Hypothalamus (tissue), 51 donors: ENCODE measurements at regions not wholly inside any gene's neighbourhood (a gene's known extent, or its start where the extent isn't known, plus 50 kb on each side); places are given as distances from the start of the nearest gene placed in this dataset.

Experiments used
- DNase-seq, 51 donors: peaks; one replicate each; lab custom pipeline; 2025; lab: John Stamatoyannopoulos, UW

GRCh38 chr19:28532765-28533341, 680.1 kb downstream of the UQCRFS1 start:
- DNase-seq: no peak

DNA sequence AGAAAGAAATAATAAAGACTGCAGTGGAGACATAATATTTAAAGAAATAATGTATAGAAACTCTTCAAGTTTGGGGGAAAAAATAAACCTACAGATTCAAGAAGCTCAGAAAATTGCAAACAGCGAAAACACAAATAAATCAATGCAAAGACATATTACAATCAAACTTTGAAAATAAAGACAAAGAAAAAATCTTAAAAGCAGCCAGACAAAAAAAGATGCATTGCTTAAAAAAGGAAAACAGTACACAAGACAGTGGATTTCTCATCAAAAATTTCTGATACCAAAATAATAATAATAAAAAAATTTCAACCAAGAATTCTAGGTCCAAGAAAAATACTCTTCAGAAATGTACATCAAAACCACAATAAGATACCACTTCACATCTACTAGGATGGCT, 681.0 kb downstream of the UQCRFS1 start:
- DNase-seq: no peak

DNA sequence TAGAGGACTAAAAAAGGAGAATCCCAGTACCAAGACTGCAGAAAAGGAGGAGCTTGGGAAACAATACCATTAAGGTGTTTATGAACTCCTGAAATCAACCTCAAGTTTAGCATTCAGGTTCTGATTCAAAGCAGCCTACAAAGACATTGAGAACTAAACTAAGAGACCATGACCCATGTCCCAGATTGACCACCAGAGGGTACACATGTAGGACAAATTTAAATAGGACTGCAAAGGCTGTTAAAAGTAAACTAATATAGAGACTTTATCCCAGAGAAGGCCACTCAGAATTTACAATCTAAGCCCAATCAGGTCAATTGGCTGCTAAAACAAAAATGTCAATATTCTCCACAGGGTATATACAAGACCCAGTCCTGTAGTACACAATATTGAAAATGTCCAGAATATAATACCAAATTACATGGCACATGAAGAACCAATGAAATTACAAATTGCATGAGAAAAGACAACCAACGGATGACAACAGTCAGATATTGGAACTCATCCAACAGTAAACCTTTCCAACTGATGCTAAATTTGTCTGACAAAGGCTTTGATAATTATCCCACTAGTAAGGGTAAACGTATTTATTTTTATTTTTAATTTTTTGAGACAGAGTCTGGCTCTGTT, 682.4 kb downstream of the UQCRFS1 start:
- no peak for DNase-seq

GRCh38 chr19:28526038-28526437, 686.9 kb downstream of the UQCRFS1 start:
- no peak for DNase-seq

GRCh38 chr19:28523619-28524018, 689.3 kb downstream of the UQCRFS1 start:
- DNase-seq: no peak

DNA sequence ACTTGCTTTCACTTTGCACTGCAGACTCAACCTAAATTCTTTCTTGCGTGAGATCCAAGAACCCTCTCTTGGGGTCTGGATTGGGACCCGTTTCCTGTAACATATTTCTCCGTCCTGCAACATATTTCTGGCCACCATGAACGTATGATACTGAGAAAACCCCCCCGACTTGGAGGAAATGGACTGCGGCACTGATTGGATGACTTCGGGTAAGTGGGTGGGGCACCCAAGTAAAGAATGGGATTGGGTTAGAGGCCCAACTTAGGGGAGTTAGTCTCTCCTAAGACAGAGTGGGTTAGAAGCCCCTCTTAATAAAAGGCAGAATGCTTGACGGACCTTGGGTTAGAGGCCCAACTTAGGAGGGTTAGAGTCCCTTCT, 690.4 kb downstream of the UQCRFS1 start:
- no peak for DNase-seq

GRCh38 chr19:28521614-28522544, 691.1 kb downstream of the UQCRFS1 start:
- no peak for DNase-seq

DNA sequence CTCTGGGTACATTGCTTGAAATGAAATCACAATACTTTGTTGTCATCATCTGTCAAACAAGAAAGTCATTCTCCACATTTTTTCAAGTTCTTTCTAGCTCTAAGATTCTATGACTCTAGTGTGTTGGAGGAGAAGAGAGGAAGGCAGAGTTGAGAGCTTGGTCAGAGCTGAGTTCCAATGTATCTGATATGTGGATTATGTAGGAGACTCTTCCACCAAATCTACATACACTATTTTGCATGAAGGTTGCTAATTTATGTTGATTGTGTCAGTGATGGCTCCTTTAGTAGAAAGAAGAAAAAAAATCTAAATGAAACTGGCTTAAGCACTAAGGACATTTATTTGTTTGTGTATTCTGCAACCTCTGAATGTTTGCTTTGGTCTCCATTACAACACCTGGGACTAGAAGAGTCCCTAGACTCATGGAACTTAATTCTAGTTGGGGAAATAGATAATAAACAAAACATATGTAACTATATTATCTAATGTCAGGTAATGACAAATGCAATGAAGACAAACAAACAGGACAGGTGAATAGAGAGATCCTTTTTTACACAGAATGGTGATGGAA, 691.9 kb downstream of the UQCRFS1 start:
- no peak for DNase-seq

DNA sequence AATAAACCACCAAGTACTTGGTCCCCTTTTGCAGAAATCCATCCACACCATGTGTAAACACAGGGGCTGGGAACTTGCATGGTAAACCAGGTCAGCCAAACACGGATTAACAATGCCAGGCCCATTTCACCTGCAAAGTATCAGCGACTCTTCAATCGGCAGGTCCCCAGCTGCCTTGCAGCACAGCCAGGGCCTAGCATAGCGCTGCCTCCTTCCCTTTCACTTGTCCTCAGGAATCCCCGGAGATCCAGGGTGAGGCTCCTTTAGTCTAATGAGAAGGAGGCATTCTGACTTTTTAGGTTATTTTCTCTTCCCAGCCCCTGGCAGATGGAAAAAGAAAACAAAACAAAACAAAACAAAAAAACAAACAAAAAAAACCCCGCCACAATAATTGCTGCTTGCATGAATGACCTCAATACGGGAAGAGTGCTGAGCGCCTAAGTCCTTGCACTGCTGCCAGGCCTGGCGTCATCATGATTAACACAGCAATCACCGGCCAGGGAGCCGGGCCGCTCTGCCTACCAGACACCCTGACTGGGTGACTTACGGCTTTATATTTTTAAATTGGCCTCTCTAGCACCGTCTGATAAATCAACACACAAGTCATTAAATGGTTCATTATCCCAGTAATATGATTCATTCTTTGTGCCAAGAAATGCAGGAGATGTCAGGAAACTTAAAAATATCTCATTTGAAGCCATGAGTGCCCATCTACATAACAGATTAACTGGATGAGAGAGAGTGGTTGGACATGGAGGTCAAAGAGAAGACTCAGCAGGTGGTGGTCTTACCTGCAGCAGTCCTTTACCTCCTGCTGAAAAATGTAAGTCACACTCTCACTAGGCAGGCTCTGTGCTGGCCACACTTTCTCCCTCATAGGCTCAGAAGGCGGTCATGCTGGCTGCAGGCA, 692.7 kb downstream of the UQCRFS1 start:
- DNase-seq: peak in 19 of 51 donors; percentile 0 to 37 (median 8)

DNA sequence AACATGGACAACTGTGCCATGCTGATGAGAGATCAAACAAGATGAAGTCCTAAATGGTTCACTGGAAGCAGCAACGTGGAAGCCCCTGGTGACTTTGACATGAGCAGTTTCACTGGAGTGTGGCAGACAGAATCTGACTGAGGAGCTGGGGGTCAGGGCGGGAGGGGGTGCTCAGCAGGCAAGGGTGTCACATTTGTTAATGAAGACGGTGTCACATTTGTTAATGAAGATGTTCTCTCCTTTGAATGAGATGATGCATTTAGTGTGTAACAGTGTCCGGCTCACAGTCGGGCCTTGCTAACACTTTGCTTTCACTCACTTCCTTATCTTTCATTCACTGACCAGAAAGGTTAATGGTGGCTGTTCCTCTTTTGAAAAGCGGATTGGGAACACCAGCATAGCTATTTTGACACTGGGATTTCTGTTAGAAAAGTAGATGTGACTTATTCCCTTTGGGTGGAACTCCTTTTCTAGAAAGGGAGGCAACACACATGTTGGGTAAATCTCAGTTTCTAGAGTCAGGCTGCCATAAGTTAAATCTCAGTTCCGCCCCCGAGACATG, 693.7 kb downstream of the UQCRFS1 start:
- no peak for DNase-seq

DNA sequence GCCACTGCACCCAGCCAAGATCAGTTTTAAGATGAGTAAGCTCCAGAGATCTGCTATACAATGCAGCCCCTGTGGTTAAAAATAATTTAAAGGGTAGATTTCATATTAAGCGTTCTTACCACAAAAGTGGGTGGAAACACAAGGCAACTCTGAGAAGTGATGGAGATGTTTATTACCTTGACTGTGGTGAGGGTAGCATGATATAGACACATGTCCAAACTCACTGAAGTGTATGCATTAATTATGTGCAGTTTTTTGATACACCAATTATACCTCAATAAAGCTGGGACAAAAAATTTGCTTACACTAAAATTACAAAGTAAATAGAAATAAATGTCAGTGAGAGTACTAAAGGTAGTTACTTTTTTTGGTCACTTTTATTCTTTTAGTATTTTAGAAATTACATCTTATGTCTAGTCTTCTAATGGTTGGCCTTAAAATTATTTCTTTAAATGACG, 696.5 kb downstream of the UQCRFS1 start:
- no peak for DNase-seq

DNA sequence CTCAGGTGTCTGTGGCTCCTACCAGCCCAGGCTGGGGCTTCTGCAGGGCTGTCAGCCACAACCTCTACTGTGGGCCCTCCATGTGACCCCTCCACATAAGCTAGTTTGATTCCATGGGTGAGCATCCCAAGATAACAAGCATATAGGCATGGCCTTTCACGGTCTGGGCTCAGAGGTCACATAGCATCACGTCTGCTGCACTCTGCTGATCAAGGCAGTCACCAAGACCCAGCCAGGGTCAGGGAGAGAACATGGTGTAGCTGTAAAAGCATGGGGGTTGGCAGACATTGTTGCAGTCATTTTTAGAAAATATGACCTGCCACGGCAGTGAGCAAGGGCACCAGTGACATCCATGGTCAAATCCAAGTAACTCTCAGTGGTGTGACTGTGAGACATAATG, 698.8 kb downstream of the UQCRFS1 start:
- DNase-seq: no peak

GRCh38 chr19:28511655-28512054, 701.3 kb downstream of the UQCRFS1 start:
- no peak for DNase-seq

DNA sequence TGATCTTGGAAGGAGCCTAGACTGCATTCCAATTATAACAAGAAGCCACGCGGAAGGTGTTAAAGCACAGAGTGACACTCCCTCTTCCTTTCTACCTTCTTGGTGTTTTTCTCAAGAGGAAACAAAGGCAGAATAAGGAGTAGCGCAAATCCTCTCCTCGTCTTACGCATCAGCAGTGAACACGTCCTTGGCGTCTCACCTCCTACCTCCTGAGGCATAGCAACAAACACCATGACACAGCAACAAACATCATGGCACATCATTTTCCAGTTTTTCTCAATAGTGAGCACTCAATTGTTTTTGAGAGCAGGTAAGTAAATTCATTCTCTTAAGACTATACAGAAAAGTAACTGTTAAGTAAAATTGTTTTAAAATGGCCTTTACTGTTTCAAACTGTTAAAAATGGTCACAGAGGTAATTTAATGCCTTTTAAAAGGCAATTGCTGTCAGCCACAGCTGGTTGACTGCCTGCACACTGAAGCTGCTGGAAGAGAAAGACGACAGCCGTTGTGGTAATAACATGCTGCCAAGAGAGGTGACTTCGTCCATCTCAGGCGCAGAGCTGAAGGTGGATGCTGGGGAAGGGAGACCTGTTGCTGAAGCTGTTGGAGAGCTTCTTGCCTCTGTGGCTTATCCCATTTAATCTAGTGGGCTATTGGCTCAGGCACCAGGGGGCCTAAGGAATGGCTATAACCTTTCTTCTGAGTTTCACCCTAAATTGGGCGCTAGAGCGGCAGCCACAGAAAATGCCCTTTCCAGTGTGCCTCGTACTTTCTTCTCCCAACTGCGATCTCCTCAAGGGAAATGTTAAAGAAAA, 703.7 kb downstream of the UQCRFS1 start:
- no peak for DNase-seq

GRCh38 chr19:28508666-28509065, 704.3 kb downstream of the UQCRFS1 start:
- DNase-seq: no peak

DNA sequence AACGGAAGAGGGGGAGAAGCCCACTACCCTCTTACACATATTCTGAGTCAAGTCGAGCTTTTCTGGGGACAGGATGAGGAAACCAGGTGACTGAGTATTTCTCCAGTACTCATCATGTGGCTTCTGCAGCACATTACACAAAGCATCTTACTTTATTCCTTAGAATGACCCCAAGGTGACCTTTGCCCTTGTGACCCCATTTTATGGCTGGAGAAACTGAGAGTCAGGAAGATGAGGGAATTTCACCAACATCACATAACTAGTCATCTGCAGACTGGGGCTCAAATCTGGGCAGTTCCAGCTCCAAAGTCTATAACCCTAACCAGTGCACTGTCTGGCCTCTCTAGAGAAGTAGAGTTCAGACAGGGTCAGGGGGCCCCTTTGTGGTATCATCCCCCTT, 707.0 kb downstream of the UQCRFS1 start:
- DNase-seq: no peak

DNA sequence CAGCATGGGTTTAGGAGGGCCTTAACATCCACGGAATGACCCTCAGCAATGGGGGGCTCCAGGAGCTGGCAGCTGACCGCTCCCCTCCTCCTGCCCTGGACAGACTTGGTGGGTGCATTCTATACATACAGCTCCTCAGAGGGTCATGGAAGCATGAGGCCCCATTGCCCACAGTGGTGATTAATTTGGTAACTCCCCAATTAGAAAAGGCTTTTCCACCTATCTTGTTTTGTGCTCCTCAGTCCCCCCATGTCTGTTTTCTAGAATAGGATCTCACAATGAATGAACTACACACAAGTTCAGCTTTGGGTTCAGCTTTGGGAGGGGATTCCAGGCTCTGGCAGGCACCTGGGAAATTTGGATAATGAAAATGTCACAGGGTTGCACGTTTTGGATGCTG, 707.8 kb downstream of the UQCRFS1 start:
- DNase-seq: no peak

DNA sequence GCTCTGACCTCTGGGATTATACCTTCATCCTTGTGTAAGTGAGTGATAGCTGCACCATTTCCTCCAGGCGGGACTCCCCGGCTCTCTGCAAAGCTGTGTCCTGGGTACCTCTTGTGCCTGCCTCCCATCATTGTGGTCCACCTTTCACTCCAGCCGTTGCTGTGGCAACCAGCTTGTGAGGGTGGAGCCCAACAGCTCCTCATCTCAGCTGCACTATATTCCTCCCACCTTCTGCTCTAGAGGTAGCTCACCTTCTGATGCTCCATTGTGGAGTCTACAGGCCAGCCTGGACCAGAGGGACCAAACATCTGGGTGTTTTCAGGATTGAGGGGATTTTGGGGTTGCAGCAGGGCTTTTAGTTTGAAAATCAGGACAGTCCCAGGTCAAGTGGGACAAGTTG, 708.2 kb downstream of the UQCRFS1 start:
- no peak for DNase-seq

GRCh38 chr19:28504139-28504538, 708.8 kb downstream of the UQCRFS1 start:
- no peak for DNase-seq
